Brain microvascular endothelial cell (primary cell): ENCODE measurements at regions not wholly inside any gene's neighbourhood (a gene's known extent, or its start where the extent isn't known, plus 50 kb on each side); places are given as distances from the start of the nearest gene placed in this dataset.

ENCODE experiments used
- DNase-seq: peaks from one replicate; pipeline ENCODE4 v3.0.0-alpha.2; 2020
- H3K27ac ChIP-seq: fragments of 250-450 bp; sonication (Bioruptor Pico); 2 replicates; pipeline ENCODE4 v1.5.1; 2020; ENCODE audit warnings: mild to moderate bottlenecking, moderate library complexity
- H3K27me3 ChIP-seq: fragments of 250-450 bp; sonication (Bioruptor Pico); replicated peaks from 2 replicates; pipeline ENCODE4 v1.5.1; 2020; ENCODE audit warnings: mild to moderate bottlenecking
- H3K36me3 ChIP-seq: fragments of 250-450 bp; sonication (Bioruptor Pico); replicated peaks from 2 replicates; pipeline ENCODE4 v1.5.1; 2020; ENCODE audit warnings: mild to moderate bottlenecking
- H3K4me3 ChIP-seq: 2 replicates; pipeline ENCODE4 v1.5.1; 2011; ENCODE audit warnings: low read depth, mild to moderate bottlenecking, control low read depth, low read length, moderate library complexity
- in situ Hi-C: cut with HindIII; loops from 2 replicates; pipeline ENCODE4 v1.10.0; 2017; ENCODE audit warnings: low sequenced_read_pairs, low pct_ligation_motif_present
- TF ChIP-seq, protein P1 (sequence below): IDR thresholded peaks from 2 replicates; pipeline ENCODE4 v1.5.1; 2011; ENCODE audit warnings: low read depth, mild to moderate bottlenecking, moderate library complexity, low read length, control low read depth, inconsistent platforms; ENCODE audit errors: missing control alignments

DNA sequence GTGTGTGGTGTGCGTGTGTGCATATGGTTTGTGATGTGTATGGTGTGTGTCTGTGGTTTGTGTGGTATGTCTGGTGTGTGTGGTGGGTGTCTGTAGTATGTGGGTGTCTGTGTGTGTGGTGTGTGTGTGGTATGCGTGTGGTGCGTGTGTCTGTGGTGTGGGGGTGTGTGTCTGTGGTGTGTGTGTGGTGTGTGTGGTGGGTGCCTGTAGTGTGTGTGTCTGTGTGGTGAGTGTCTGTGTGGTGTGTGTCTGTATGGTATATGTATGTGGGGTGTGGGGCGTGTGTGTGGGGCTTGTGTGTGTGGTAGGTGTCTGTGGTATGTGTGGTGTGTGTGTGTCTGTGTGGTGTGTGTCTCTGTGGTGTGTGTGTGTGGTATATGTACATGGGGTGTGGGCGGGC, 300.7 kb downstream of the TEX29 start:
- H3K4me3 ChIP-seq = no peak overlapping the region
- H3K27me3 ChIP-seq = no peaks in the 10 kb centered on the region
- in situ Hi-C loops = no loop called here
- TF ChIP-seq, protein P1, sequence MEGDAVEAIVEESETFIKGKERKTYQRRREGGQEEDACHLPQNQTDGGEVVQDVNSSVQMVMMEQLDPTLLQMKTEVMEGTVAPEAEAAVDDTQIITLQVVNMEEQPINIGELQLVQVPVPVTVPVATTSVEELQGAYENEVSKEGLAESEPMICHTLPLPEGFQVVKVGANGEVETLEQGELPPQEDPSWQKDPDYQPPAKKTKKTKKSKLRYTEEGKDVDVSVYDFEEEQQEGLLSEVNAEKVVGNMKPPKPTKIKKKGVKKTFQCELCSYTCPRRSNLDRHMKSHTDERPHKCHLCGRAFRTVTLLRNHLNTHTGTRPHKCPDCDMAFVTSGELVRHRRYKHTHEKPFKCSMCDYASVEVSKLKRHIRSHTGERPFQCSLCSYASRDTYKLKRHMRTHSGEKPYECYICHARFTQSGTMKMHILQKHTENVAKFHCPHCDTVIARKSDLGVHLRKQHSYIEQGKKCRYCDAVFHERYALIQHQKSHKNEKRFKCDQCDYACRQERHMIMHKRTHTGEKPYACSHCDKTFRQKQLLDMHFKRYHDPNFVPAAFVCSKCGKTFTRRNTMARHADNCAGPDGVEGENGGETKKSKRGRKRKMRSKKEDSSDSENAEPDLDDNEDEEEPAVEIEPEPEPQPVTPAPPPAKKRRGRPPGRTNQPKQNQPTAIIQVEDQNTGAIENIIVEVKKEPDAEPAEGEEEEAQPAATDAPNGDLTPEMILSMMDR = no peak
- no peak for DNase-seq
- H3K27ac ChIP-seq = no peak overlapping the region
- H3K36me3 ChIP-seq = no peaks in the 10 kb centered on the region

DNA sequence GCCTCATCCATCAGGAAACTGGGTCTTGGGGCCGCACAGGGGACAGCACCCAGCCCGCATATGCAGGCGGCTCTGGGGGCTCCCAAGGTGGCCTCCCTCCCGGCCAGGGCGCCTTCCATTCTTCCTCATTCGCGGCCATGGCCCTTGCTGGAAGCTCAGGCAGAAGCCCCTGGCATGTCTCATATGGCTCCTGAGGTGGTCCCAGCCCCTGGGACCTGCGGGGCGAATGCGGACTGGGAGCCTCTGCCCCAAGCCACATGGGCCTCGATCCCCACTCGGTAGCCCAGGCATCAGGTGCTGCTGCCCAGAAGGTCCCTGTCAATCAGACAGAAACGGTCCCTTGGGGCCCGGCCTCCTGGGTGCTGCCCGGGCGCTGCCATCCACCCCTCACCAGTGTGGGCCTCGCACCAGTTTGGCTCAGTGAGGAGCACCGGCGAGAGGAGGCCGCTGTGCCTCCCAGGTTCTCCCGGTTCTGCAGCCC, 301.6 kb downstream of the TEX29 start:
- TF ChIP-seq, protein P1 = no peak
- Histone ChIP-seq H3K27me3 (no peaks in the 10 kb centered on the region), H3K4me3 (no peak overlapping the region), H3K36me3 (no peaks in the 10 kb centered on the region), H3K27ac (no peak overlapping the region)
- DNase-seq = no peak
- in situ Hi-C loops = no loop called here

GRCh38 chr13:111623208-111623607, 302.8 kb downstream of the TEX29 start:
- in situ Hi-C loops = no loop called here
- TF ChIP-seq, protein P1 = no peak
- no peak for DNase-seq
- H3K4me3 ChIP-seq = no peak overlapping the region
- H3K27ac ChIP-seq = no peak overlapping the region
- H3K27me3 ChIP-seq = no peaks in the 10 kb centered on the region
- no peaks in the 10 kb centered on the region for H3K36me3 ChIP-seq

- H3K27ac ChIP-seq = no peak overlapping the region
- no peak overlapping the region for H3K4me3 ChIP-seq
- in situ Hi-C loops = no loop called here
- TF ChIP-seq, protein P1 = no peak
- no peaks in the 10 kb centered on the region for H3K36me3 ChIP-seq
- DNase-seq = no peak
- no peaks in the 10 kb centered on the region for H3K27me3 ChIP-seq
Measured at GRCh38 chr13:111623743-111624505, 303.5 kb downstream of the TEX29 start.

DNA sequence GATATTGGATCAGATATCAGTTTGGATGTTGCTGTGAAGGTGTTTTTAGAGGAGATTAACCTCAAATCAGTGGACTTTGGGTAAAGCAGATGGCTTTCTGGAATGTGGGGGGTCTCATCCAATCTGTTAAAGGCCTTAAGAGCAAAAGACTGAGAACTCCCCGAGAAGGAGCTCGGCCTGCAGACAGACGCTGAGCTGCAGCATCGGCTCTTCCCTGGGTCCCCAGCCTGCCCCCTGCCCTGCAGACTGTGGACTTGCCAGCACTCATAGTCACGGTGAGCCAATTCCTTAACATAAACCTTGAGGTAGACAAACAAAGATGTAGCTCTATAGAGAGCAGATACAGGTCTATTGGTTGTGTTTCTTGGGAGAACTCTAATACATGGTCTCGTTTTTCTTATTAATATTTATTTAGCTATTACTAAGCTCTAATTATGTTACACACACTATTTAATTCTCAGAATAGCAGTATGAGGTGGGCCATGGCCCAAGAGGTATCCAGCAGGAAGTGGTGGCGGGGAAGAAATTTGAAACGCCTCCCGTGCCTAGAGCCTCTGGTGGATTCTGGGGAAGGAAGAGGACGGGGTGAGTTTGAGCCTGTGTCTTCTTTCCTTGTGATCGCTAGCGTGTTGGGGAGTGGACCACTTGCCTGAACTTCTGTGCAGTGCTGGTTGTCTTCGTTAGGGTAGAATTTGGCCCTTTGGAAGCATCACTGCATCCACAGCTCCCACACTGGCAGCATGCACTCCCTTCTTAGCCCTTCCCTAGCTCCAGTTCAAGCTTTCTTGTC, 305.3 kb downstream of the TEX29 start:
- H3K36me3 ChIP-seq = no peaks in the 10 kb centered on the region
- in situ Hi-C loops = no loop called here
- H3K4me3 ChIP-seq = no peak overlapping the region
- TF ChIP-seq, protein P1 = no peak
- H3K27ac ChIP-seq = no peak overlapping the region
- no peaks in the 10 kb centered on the region for H3K27me3 ChIP-seq
- no peak for DNase-seq
